Endothelial cell of umbilical vein (primary cell): ENCODE measurements at regions not wholly inside any gene's neighbourhood (a gene's known extent, or its start where the extent isn't known, plus 50 kb on each side); places are given as distances from the start of the nearest gene placed in this dataset.

Experiments
- EZH2 ChIP-seq: IDR thresholded peaks from 2 replicates; pipeline ENCODE4 v1.6.1; 2012; ENCODE audit warnings: borderline replicate concordance, low read depth, mild to moderate bottlenecking, moderate library complexity, low read length, inconsistent platforms; ENCODE audit not compliant: severe bottlenecking
- FOS ChIP-seq: IDR thresholded peaks from 2 replicates; pipeline ENCODE4 v1.6.1; 2011; ENCODE audit warnings: mild to moderate bottlenecking, low read length, moderate library complexity, borderline replicate concordance; ENCODE audit not compliant: insufficient read depth
- GATA2 ChIP-seq: IDR thresholded peaks from 2 replicates; pipeline ENCODE4 v1.7.0; 2011; ENCODE audit warnings: low read depth, mild to moderate bottlenecking, moderate library complexity, mixed read lengths, low read length; ENCODE audit not compliant: insufficient read length, insufficient read depth
- JUN ChIP-seq: IDR thresholded peaks from 2 replicates; pipeline ENCODE4 v1.6.1; 2011; ENCODE audit warnings: borderline replicate concordance, low read depth; ENCODE audit not compliant: insufficient read length, insufficient read depth
- MYC ChIP-seq: IDR thresholded peaks from one replicate; pipeline ENCODE4 v1.6.1; 2011; ENCODE audit warnings: mild to moderate bottlenecking, low read depth, low read length
- POLR2A ChIP-seq: IDR thresholded peaks from 2 replicates; pipeline ENCODE4 v1.6.1; 2012; ENCODE audit warnings: low read depth, mild to moderate bottlenecking, control low read depth, low read length
- POLR2AphosphoS5 ChIP-seq: IDR thresholded peaks from 2 replicates; pipeline ENCODE4 v1.6.1; 2012; ENCODE audit warnings: low read depth, mild to moderate bottlenecking, control low read depth, low read length, moderate library complexity; ENCODE audit not compliant: insufficient read depth
- TF ChIP-seq, protein P1 (sequence below), 2 donors: IDR thresholded peaks; 1 replicate in 1 of 2; 2 replicates in 1 of 2; pipeline ENCODE4 v1.5.1; 2011; ENCODE audit warnings: low read length in 2 of 2, mild to moderate bottlenecking in 2 of 2, moderate library complexity in 2 of 2, control low read depth in 1 of 2, inconsistent platforms in 1 of 2, low read depth in 1 of 2; ENCODE audit not compliant: insufficient read depth in 1 of 2; ENCODE audit errors: extremely low read depth in 1 of 2
- TF ChIP-seq, protein P2 (sequence below): IDR thresholded peaks from 2 replicates; pipeline ENCODE4 v1.6.1; 2011; ENCODE audit not compliant: insufficient read depth, insufficient read length

- TF ChIP-seq, protein P1, sequence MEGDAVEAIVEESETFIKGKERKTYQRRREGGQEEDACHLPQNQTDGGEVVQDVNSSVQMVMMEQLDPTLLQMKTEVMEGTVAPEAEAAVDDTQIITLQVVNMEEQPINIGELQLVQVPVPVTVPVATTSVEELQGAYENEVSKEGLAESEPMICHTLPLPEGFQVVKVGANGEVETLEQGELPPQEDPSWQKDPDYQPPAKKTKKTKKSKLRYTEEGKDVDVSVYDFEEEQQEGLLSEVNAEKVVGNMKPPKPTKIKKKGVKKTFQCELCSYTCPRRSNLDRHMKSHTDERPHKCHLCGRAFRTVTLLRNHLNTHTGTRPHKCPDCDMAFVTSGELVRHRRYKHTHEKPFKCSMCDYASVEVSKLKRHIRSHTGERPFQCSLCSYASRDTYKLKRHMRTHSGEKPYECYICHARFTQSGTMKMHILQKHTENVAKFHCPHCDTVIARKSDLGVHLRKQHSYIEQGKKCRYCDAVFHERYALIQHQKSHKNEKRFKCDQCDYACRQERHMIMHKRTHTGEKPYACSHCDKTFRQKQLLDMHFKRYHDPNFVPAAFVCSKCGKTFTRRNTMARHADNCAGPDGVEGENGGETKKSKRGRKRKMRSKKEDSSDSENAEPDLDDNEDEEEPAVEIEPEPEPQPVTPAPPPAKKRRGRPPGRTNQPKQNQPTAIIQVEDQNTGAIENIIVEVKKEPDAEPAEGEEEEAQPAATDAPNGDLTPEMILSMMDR (IDR thresholded peaks at IDR 0.05; ENCODE audit: extremely low read depth in 1 of 2, insufficient read depth in 1 of 2, low read depth in 1 of 2, low read length in 2 of 2) = no peak
- TF ChIP-seq, protein P2, sequence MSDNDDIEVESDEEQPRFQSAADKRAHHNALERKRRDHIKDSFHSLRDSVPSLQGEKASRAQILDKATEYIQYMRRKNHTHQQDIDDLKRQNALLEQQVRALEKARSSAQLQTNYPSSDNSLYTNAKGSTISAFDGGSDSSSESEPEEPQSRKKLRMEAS = no peak
- TF ChIP-seq EZH2 (no peak), GATA2 (no peak), POLR2A (no peak), POLR2AphosphoS5 (no peak), JUN (no peak), MYC (no peak), FOS (no peak)
Observed at GRCh38 chr1:201693890-201694607, 134.9 kb upstream of the IPO9 start.
